Gastrocnemius medialis (tissue), 4 donors: ENCODE measurements at regions not wholly inside any gene's neighbourhood (a gene's known extent, or its start where the extent isn't known, plus 50 kb on each side); places are given as distances from the start of the nearest gene placed in this dataset.

ENCODE experiments used
- ATAC-seq, 2 donors: fragments of 150-250 bp; one replicate each; pipeline ENCODE4 v1.9.1; 2016
- DNase-seq, 2 donors: peaks; one replicate each; pipeline ENCODE4 v3.0.0-alpha.2; 2019
- H3K27ac ChIP-seq, 4 donors: fragments of 200-600 bp; sonication (generic); 1 replicate in 1 of 4; 2 replicates in 3 of 4; pipeline ENCODE4 v1.5.1; 2016 to 2018; ENCODE audit warnings: mild to moderate bottlenecking in 2 of 4, moderate library complexity in 1 of 4
- H3K27me3 ChIP-seq, 3 donors: fragments of 200-600 bp; sonication (generic) in 2 of 3; 1 replicate in 1 of 3; 2 replicates in 2 of 3; pipeline versions ENCODE4 v1.5.1 to v1.6.0; 2016 to 2019; ENCODE audit warnings: mild to moderate bottlenecking in 1 of 3, moderate library complexity in 1 of 3
- H3K36me3 ChIP-seq, 2 donors: fragments of 200-600 bp; sonication (generic) in 1 of 2; one replicate each; pipeline ENCODE4 v1.5.1; 2017 to 2018
- H3K4me1 ChIP-seq, 2 donors: fragments of 200-600 bp; sonication (generic) in 1 of 2; one replicate each; pipeline ENCODE4 v1.5.1; 2016 to 2017; ENCODE audit warnings: mild to moderate bottlenecking in 2 of 2
- H3K4me3 ChIP-seq, 4 donors: fragments of 200-600 bp; sonication (generic) in 3 of 4; 1 replicate in 1 of 4; 2 replicates in 3 of 4; pipeline ENCODE4 v1.5.1; 2016 to 2019; ENCODE audit warnings: mild to moderate bottlenecking in 2 of 4
- H3K9me3 ChIP-seq, 3 donors: fragments of 200-600 bp; sonication (generic) in 2 of 3; 1 replicate in 1 of 3; 2 replicates in 2 of 3; pipeline ENCODE4 v1.5.1; 2016 to 2019
- POLR2A ChIP-seq, 2 donors: fragments of 450-650 bp; IDR thresholded peaks; one replicate each; pipeline ENCODE4 v1.6.1; 2017; ENCODE audit warnings: antibody characterized with exemption in 2 of 2, mild to moderate bottlenecking in 2 of 2, moderate library complexity in 2 of 2
- in situ Hi-C, 4 donors: fragments of 200-750 bp; cut with MboI; loops; one replicate each; pipeline versions ENCODE4 v1.15.0 to v1.8.0; 2017; ENCODE audit warnings: low sequenced_read_pairs in 4 of 4
- intact Hi-C: fragments of 100-400 bp; cut with DNase I; formaldehyde crosslinking; loops from one replicate; pipeline ENCODE4 v1.15.1; 2023; ENCODE audit warnings: low total_unique reads
- TF ChIP-seq, protein P1 (sequence below), 5 experiments: fragments of 450-650 bp in 3 of 5; fragments of 200-600 bp in 2 of 5; sonication (generic) in 2 of 5; IDR thresholded peaks in 4 of 5; conservative IDR thresholded peaks in 1 of 5; 1 replicate in 4 of 5; 2 replicates in 1 of 5; pipeline ENCODE4 v1.5.1; 2016 to 2019; ENCODE audit warnings: antibody characterized with exemption in 5 of 5, mild to moderate bottlenecking in 3 of 5, moderate library complexity in 3 of 5

DNA sequence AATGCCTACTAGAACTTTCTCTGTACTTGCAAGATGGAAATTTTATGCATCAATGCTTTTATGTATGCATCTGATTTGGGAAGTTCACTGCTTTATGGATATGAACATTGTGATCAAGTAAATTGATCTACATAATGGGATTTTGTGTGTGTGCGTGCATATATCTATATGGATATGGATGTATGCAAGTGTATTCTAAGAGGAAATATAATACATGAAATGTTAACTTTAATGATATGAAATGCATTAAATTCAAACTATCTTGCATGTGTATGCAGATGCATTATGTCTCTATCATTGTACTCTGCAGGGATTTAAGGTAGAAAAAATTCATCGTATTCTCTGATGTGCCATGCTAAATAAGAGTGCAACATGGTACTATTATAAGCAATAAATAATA is 1855.4 kb upstream of the PIK3C3 start:
- Histone ChIP-seq H3K9me3 (no peaks in the 10 kb centered on the region), H3K27ac (no peak overlapping the region), H3K36me3 (no peaks in the 10 kb centered on the region), H3K4me1 (no peaks in the 10 kb centered on the region), H3K27me3 (no peaks in the 10 kb centered on the region), H3K4me3 (no peak overlapping the region)
- TF ChIP-seq, protein P1, sequence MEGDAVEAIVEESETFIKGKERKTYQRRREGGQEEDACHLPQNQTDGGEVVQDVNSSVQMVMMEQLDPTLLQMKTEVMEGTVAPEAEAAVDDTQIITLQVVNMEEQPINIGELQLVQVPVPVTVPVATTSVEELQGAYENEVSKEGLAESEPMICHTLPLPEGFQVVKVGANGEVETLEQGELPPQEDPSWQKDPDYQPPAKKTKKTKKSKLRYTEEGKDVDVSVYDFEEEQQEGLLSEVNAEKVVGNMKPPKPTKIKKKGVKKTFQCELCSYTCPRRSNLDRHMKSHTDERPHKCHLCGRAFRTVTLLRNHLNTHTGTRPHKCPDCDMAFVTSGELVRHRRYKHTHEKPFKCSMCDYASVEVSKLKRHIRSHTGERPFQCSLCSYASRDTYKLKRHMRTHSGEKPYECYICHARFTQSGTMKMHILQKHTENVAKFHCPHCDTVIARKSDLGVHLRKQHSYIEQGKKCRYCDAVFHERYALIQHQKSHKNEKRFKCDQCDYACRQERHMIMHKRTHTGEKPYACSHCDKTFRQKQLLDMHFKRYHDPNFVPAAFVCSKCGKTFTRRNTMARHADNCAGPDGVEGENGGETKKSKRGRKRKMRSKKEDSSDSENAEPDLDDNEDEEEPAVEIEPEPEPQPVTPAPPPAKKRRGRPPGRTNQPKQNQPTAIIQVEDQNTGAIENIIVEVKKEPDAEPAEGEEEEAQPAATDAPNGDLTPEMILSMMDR (IDR thresholded peaks at IDR 0.05 in 4 of 5, conservative IDR thresholded peaks at IDR 0.05 in 1 of 5), result no peak
- TF ChIP-seq POLR2A (IDR thresholded peaks at IDR 0.05), result no peak
- intact Hi-C loops (no loop called here), in situ Hi-C loops (loop anchor here in 1 of 4 donors (25.0 kb wide), 1 partner anchor 87 kb away; no protein-coding TSS in a partner anchor)
- no peak for DNase-seq
- ATAC-seq, result no peak

DNA sequence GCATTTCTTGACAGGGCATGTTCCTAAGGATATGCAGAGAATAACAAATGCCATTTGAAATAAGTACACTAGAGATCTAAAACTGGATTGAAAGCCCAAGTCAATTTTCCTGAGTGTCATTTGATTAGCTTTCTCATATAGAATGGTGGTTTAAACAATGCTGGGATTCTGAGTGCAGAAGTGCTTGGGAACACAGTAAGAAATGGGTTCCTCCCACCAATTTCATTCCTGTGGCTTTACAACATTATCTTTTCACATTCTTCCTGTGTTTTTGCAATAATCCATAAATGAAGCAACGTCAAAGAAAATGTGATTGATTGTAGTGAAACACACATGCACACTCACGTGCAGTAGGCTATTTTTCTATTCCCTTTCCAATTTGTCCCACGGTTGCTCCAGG is 1858.4 kb upstream of the PIK3C3 start:
- no peaks in the 10 kb centered on the region for H3K36me3 ChIP-seq
- no peaks in the 10 kb centered on the region for H3K4me1 ChIP-seq
- H3K27ac ChIP-seq, result no peak overlapping the region
- no peak overlapping the region for H3K4me3 ChIP-seq
- ATAC-seq (no peak), DNase-seq (no peak)
- in situ Hi-C loops (no loop called here), intact Hi-C loops (no loop called here)
- no peak for TF ChIP-seq POLR2A (IDR thresholded peaks at IDR 0.05)
- TF ChIP-seq, protein P1 (IDR thresholded peaks at IDR 0.05 in 4 of 5, conservative IDR thresholded peaks at IDR 0.05 in 1 of 5), result no peak
- no peaks in the 10 kb centered on the region for H3K27me3 ChIP-seq
- H3K9me3 ChIP-seq, result no peaks in the 10 kb centered on the region

DNA sequence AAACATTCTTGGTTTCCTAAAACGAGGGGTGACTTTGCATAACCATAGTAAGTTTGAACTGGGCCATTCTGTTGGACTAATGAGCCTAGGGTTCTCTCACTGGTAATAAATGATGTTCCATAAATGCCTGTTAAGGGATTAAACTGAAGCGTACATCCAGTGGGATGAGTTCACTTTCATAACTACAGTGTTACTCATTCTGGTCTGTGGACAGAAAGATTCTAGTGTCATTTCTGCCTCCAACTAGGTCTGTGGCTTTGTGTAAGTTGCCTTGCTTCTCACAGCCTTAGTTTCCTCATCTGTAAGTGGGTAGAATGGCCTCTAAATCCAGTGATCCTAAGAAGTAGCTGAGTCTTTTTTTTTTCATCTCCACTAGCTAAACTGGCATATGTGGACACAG is 1860.6 kb upstream of the PIK3C3 start:
- Histone ChIP-seq H3K9me3 (no peaks in the 10 kb centered on the region), H3K36me3 (no peaks in the 10 kb centered on the region), H3K4me3 (no peak overlapping the region), H3K4me1 (no peaks in the 10 kb centered on the region), H3K27ac (no peak overlapping the region), H3K27me3 (no peaks in the 10 kb centered on the region)
- no peak for DNase-seq
- in situ Hi-C loops, result no loop called here
- TF ChIP-seq, protein P1 (IDR thresholded peaks at IDR 0.05 in 4 of 5, conservative IDR thresholded peaks at IDR 0.05 in 1 of 5), result no peak
- TF ChIP-seq POLR2A (IDR thresholded peaks at IDR 0.05), result no peak
- ATAC-seq, result no peak
- intact Hi-C loops, result no loop called here

DNA sequence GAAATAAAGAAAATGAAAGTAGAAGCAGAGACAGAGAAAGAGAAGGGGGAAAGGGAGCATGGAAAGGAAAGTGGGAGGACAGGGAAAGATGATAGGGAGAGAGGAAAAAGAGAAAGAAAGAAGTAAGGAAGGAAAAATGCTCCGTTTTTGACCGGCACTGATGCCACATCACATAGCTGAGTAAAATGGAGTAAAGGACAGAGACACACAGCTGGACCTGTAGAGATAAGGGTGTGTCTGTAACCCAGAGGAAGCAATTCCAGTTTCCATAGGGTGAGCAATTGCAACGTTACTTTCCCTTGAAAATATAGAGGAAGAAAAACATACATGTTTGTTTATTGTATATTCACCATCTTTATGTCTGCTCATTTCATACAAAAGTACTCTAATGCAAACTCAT is 1866.9 kb upstream of the PIK3C3 start:
- no peaks in the 10 kb centered on the region for H3K36me3 ChIP-seq
- DNase-seq, result no peak
- TF ChIP-seq, protein P1 (IDR thresholded peaks at IDR 0.05 in 4 of 5, conservative IDR thresholded peaks at IDR 0.05 in 1 of 5), result no peak
- no peak for TF ChIP-seq POLR2A (IDR thresholded peaks at IDR 0.05)
- intact Hi-C loops (no loop called here), in situ Hi-C loops (no loop called here)
- no peaks in the 10 kb centered on the region for H3K27me3 ChIP-seq
- H3K4me1 ChIP-seq, result no peaks in the 10 kb centered on the region
- ATAC-seq, result no peak
- H3K27ac ChIP-seq, result no peak overlapping the region
- H3K4me3 ChIP-seq, result no peak overlapping the region
- H3K9me3 ChIP-seq, result no peaks in the 10 kb centered on the region

DNA sequence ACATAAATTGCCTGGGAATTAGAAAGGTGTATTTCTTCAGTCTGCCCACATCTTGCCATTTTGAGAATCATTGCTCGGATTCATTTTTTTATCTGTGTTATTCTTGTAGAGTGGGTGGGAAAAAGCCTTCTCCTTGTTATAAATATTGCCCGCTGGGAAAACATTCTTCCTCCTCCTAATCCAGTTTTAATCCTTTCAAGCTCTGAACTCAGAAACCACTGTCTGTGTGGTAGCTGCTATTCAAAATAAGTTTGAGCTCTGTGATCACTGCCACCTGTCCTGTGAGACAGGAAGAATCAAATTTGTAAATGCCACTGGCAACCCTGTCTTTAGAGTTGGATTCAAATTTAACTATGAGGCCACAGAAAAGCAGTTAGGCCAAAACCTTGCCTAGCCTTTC is 1875.2 kb upstream of the PIK3C3 start:
- Histone ChIP-seq H3K4me3 (no peak overlapping the region), H3K9me3 (no peaks in the 10 kb centered on the region), H3K27me3 (no peaks in the 10 kb centered on the region), H3K36me3 (no peaks in the 10 kb centered on the region), H3K27ac (no peak overlapping the region), H3K4me1 (no peaks in the 10 kb centered on the region)
- TF ChIP-seq POLR2A (IDR thresholded peaks at IDR 0.05), result no peak
- TF ChIP-seq, protein P1 (IDR thresholded peaks at IDR 0.05 in 4 of 5, conservative IDR thresholded peaks at IDR 0.05 in 1 of 5), result no peak
- in situ Hi-C loops (no loop called here), intact Hi-C loops (no loop called here)
- no peak for ATAC-seq
- DNase-seq, result no peak
